H9 (cell line): ENCODE measurements at regions not wholly inside any gene's neighbourhood (a gene's known extent, or its start where the extent isn't known, plus 50 kb on each side); places are given as distances from the start of the nearest gene placed in this dataset.

Source experiments
- DNase-seq: peaks from one replicate; pipeline ENCODE4 v3.0.0-alpha.2; 2017
- H2AFZ ChIP-seq: one replicate; pipeline ENCODE4 v1.6.1; 2013; ENCODE audit warnings: mild to moderate bottlenecking, low read length, control low read depth, moderate library complexity
- H2AK5ac ChIP-seq: 2 replicates; pipeline ENCODE4 v1.6.1; 2013; ENCODE audit warnings: low read length, control low read depth, mixed read lengths; ENCODE audit not compliant: insufficient read length
- H2BK120ac ChIP-seq: one replicate; pipeline ENCODE4 v1.6.1; 2013; ENCODE audit warnings: low read depth, mild to moderate bottlenecking, low read length, control low read depth, inconsistent platforms; ENCODE audit not compliant: poor library complexity, severe bottlenecking
- H2BK12ac ChIP-seq: 2 replicates; pipeline ENCODE4 v1.6.1; 2013; ENCODE audit warnings: low read length, control low read depth, mixed read lengths, low read depth; ENCODE audit not compliant: insufficient read length
- H2BK15ac ChIP-seq: 2 replicates; pipeline ENCODE4 v1.6.1; 2013; ENCODE audit warnings: low read depth, low read length, control low read depth
- H2BK20ac ChIP-seq: one replicate; pipeline ENCODE4 v1.6.1; 2013; ENCODE audit warnings: low read depth, mild to moderate bottlenecking, low read length, control low read depth, inconsistent platforms; ENCODE audit not compliant: poor library complexity, severe bottlenecking
- H2BK5ac ChIP-seq: 2 replicates; pipeline ENCODE4 v1.6.1; 2013; ENCODE audit warnings: low read length, control low read depth, mixed read lengths; ENCODE audit not compliant: insufficient read length
- H3K14ac ChIP-seq: 2 replicates; pipeline ENCODE4 v1.6.1; 2013; ENCODE audit warnings: low read length, control low read depth; ENCODE audit not compliant: insufficient read depth
- H3K18ac ChIP-seq: 2 replicates; pipeline ENCODE4 v1.6.1; 2013; ENCODE audit warnings: low read depth, mild to moderate bottlenecking, mixed read lengths, low read length, control low read depth; ENCODE audit not compliant: insufficient read length
- H3K23ac ChIP-seq: 2 replicates; pipeline ENCODE4 v1.6.1; 2013; ENCODE audit warnings: low read length, control low read depth, mixed read lengths, low read depth; ENCODE audit not compliant: insufficient read length
- H3K23me2 ChIP-seq: 2 replicates; pipeline ENCODE4 v1.6.1; 2013; ENCODE audit warnings: low read depth, mild to moderate bottlenecking, mixed read lengths, low read length, control low read depth; ENCODE audit not compliant: insufficient read length, poor library complexity, severe bottlenecking
- H3K27ac ChIP-seq: 2 replicates; pipeline ENCODE4 v1.5.1; 2013; ENCODE audit warnings: low read length, control low read depth, mixed read lengths, low read depth; ENCODE audit not compliant: insufficient read length
- H3K27me3 ChIP-seq: 2 replicates; pipeline ENCODE4 v1.6.1; 2013; ENCODE audit warnings: low read length, control low read depth, inconsistent platforms; ENCODE audit not compliant: insufficient read depth
- H3K4ac ChIP-seq: 2 replicates; pipeline ENCODE4 v1.6.1; 2013; ENCODE audit warnings: low read depth, mild to moderate bottlenecking, control low read depth, inconsistent platforms, low read length, moderate library complexity
- H3K4me1 ChIP-seq: 2 replicates; pipeline ENCODE4 v1.6.1; 2013; ENCODE audit warnings: low read length, control low read depth, inconsistent platforms; ENCODE audit not compliant: insufficient read depth
- H3K4me2 ChIP-seq: 2 replicates; pipeline ENCODE4 v1.6.1; 2013; ENCODE audit warnings: low read length, control low read depth, mixed read lengths; ENCODE audit not compliant: insufficient read length, insufficient read depth
- H3K56ac ChIP-seq: 2 replicates; pipeline ENCODE4 v1.6.1; 2013; ENCODE audit warnings: low read depth, mild to moderate bottlenecking, mixed read lengths, low read length, control low read depth; ENCODE audit not compliant: insufficient read length
- H3K79me1 ChIP-seq: 2 replicates; pipeline ENCODE4 v1.6.1; 2013; ENCODE audit warnings: low read depth, mild to moderate bottlenecking, moderate library complexity, low read length, control low read depth, inconsistent platforms; ENCODE audit not compliant: insufficient read depth, poor library complexity, severe bottlenecking
- H3K79me2 ChIP-seq: 2 replicates; pipeline ENCODE4 v1.6.1; 2013; ENCODE audit warnings: low read length, control low read depth, inconsistent platforms; ENCODE audit not compliant: insufficient read depth
- H3K9ac ChIP-seq: 2 replicates; pipeline ENCODE4 v1.6.1; 2013; ENCODE audit warnings: low read length, control low read depth, mixed read lengths; ENCODE audit not compliant: insufficient read length; ENCODE audit errors: extremely low read depth
- H3K9me3 ChIP-seq: one replicate; pipeline ENCODE4 v1.6.1; 2013; ENCODE audit warnings: low read depth, low read length, inconsistent platforms; ENCODE audit not compliant: control insufficient read depth
- H3T11ph ChIP-seq: one replicate; pipeline ENCODE4 v1.6.1; 2013; ENCODE audit warnings: mild to moderate bottlenecking, low read length, control low read depth, inconsistent platforms
- H4K20me1 ChIP-seq: one replicate; pipeline ENCODE4 v1.6.1; 2013; ENCODE audit not compliant: control insufficient read depth, insufficient read length, insufficient read depth
- H4K5ac ChIP-seq: 2 replicates; pipeline ENCODE4 v1.6.1; 2013; ENCODE audit warnings: low read depth, mild to moderate bottlenecking, mixed read lengths, low read length, control low read depth; ENCODE audit not compliant: insufficient read length
- H4K8ac ChIP-seq: replicated peaks from 2 replicates; pipeline ENCODE4 v1.6.1; 2013; ENCODE audit warnings: low read length, control low read depth, mixed read lengths, low read depth; ENCODE audit not compliant: insufficient read length
- H4K91ac ChIP-seq: 2 replicates; pipeline ENCODE4 v1.6.1; 2013; ENCODE audit warnings: low read depth, mild to moderate bottlenecking, moderate library complexity, mixed read lengths, low read length, control low read depth; ENCODE audit not compliant: insufficient read length
- H3K27ac Mint-ChIP-seq, 3 experiments: 2 replicates in 2 of 3; 3 replicates in 1 of 3; pipeline ENCODE4 v1.8.0; 2020 to 2021; ENCODE audit warnings: mixed read lengths in 3 of 3, mild to moderate bottlenecking in 1 of 3, moderate library complexity in 1 of 3
- H3K27me3 Mint-ChIP-seq: 2 replicates; pipeline ENCODE4 v1.8.0; 2021; ENCODE audit warnings: low read depth, mild to moderate bottlenecking, moderate library complexity, mixed read lengths
- H3K36me3 Mint-ChIP-seq, 3 experiments: 2 replicates in 2 of 3; 3 replicates in 1 of 3; pipeline ENCODE4 v1.8.0; 2020 to 2021; ENCODE audit warnings: low read depth in 3 of 3, mixed read lengths in 3 of 3; ENCODE audit not compliant: insufficient read depth in 1 of 3
- H3K4me1 Mint-ChIP-seq, 2 experiments: 2 replicates each; pipeline ENCODE4 v1.8.0; 2020; ENCODE audit warnings: mixed read lengths in 2 of 2
- H3K4me3 Mint-ChIP-seq, 2 experiments: 2 replicates in 1 of 2; 3 replicates in 1 of 2; pipeline ENCODE4 v1.8.0; 2020 to 2021; ENCODE audit warnings: mild to moderate bottlenecking in 2 of 2, mixed read lengths in 2 of 2, moderate library complexity in 1 of 2
- H3K9me3 Mint-ChIP-seq, 2 experiments: 2 replicates in 1 of 2; 3 replicates in 1 of 2; pipeline ENCODE4 v1.8.0; 2020; ENCODE audit warnings: mild to moderate bottlenecking in 2 of 2, mixed read lengths in 2 of 2, moderate library complexity in 1 of 2
- CTCF ChIP-seq: fragments of 200-600 bp; sonication (generic); conservative IDR thresholded peaks from 3 replicates; pipeline ENCODE4 v1.8.0; 2021; ENCODE audit warnings: antibody characterized with exemption, mild to moderate bottlenecking

GRCh38 chr14:87800216-87800615 is 192.8 kb downstream of the GALC start:
- no peak overlapping the region for H3K23ac ChIP-seq
- H4K20me1 ChIP-seq: no peaks in the 10 kb centered on the region
- H4K91ac ChIP-seq: no peak overlapping the region
- no peaks in the 10 kb centered on the region for H3K23me2 ChIP-seq
- TF ChIP-seq CTCF: no peak
- H3K4me2 ChIP-seq: no peak overlapping the region
- Mint-ChIP-seq H3K9me3 (peaks cover 14 to 15% of the 10 kb centered on the region in 2 experiments), H3K4me3 (no peak overlapping the region), H3K27me3 (peaks cover 5% of the 10 kb centered on the region), H3K27ac (no peak overlapping the region), H3K4me1 (peaks cover 24 to 27% of the 10 kb centered on the region in 2 experiments), H3K36me3 (peaks cover 0 to 5% (median 3%) of the 10 kb centered on the region in 3 experiments; a peak in 3 of 7 replicates)
- H2AK5ac ChIP-seq: no peak overlapping the region
- H3K18ac ChIP-seq: no peak overlapping the region
- H3K4ac ChIP-seq: no peak overlapping the region
- no peak overlapping the region for H3K14ac ChIP-seq
- H2BK120ac ChIP-seq: no peak overlapping the region
- no peak overlapping the region for H3T11ph ChIP-seq
- no peaks in the 10 kb centered on the region for H3K79me2 ChIP-seq
- no peak overlapping the region for H2AFZ ChIP-seq
- H2BK20ac ChIP-seq: no peak overlapping the region
- H3K79me1 ChIP-seq: no peaks in the 10 kb centered on the region
- no peak overlapping the region for H3K56ac ChIP-seq
- no peak overlapping the region for H4K8ac ChIP-seq
- H2BK15ac ChIP-seq: no peak overlapping the region; the same call in 1 of the 2 replicates
- H2BK12ac ChIP-seq: no peak overlapping the region
- H2BK5ac ChIP-seq: no peak overlapping the region
- no peak overlapping the region for H4K5ac ChIP-seq
- H3K27me3 ChIP-seq: no peaks in the 10 kb centered on the region
- no peak overlapping the region for H3K27ac ChIP-seq
- H3K4me1 ChIP-seq: peaks cover 4% of the 10 kb centered on the region; the same call in 1 of the 2 replicates
- H3K9me3 ChIP-seq: no peaks in the 10 kb centered on the region
- H3K9ac ChIP-seq: no peak overlapping the region
- DNase-seq: no peak
